GM12875 (cell line): ENCODE measurements at regions not wholly inside any gene's neighbourhood (a gene's known extent, or its start where the extent isn't known, plus 50 kb on each side); places are given as distances from the start of the nearest gene placed in this dataset.
"Not testable (repeated sequence)": the region's sequence is repeated elsewhere in the genome, so short reads cannot be mapped to it uniquely, and the experiment has no call there.

ENCODE experiments used
- H3K4me3 ChIP-seq: one replicate; pipeline ENCODE4 v1.5.1; 2011; ENCODE audit warnings: low read depth, low read length, control low read depth
- CTCF ChIP-seq: IDR thresholded peaks from 2 replicates; pipeline ENCODE4 v1.5.1; 2011; ENCODE audit warnings: low read depth, mild to moderate bottlenecking, control low read depth, inconsistent platforms, low read length, moderate library complexity, borderline replicate concordance; ENCODE audit not compliant: insufficient read depth

GRCh38 chr7:131827421-131827820 lies 271.0 kb upstream of the PODXL start:
- no peak for TF ChIP-seq CTCF

GRCh38 chr7:131826960-131827359 lies 270.5 kb upstream of the PODXL start:
- no peak for TF ChIP-seq CTCF
- H3K4me3 ChIP-seq, result no peak overlapping the region

More at GRCh38 chr7:131827421-131827820, 271.0 kb upstream of the PODXL start:
- H3K4me3 ChIP-seq, result no peak overlapping the region

- not testable (repeated sequence) for H3K4me3 ChIP-seq
Measured at GRCh38 chr7:131823961-131824440, 267.6 kb upstream of the PODXL start.

GRCh38 chr7:131819891-131820290 lies 263.5 kb upstream of the PODXL start:
- H3K4me3 ChIP-seq, result no peak overlapping the region
- TF ChIP-seq CTCF, result no peak

GRCh38 chr7:131816391-131817007 lies 260.1 kb upstream of the PODXL start:
- no peak overlapping the region for H3K4me3 ChIP-seq
- TF ChIP-seq CTCF, result no peak

- no peak overlapping the region for H3K4me3 ChIP-seq
- no peak for TF ChIP-seq CTCF
Measured at GRCh38 chr7:131808736-131809135, 252.3 kb upstream of the PODXL start.

- H3K4me3 ChIP-seq, result not testable (repeated sequence)
Measured at GRCh38 chr7:131808156-131808555, 251.7 kb upstream of the PODXL start.

GRCh38 chr7:131803816-131804215 lies 247.4 kb upstream of the PODXL start:
- H3K4me3 ChIP-seq, result no peak overlapping the region
- no peak for TF ChIP-seq CTCF
